Lung (tissue), 11 donors: ENCODE measurements at regions not wholly inside any gene's neighbourhood (a gene's known extent, or its start where the extent isn't known, plus 50 kb on each side); places are given as distances from the start of the nearest gene placed in this dataset.

ENCODE experiments used
- ATAC-seq: fragments of 200-7000 bp; cut with Tn5 transposase; one replicate; pipeline ENCODE4 v1.9.1; 2020; ENCODE audit warnings: moderate number of reproducible peaks; ENCODE audit not compliant: insufficient read depth, low FRiP score
- DNase-seq, 3 donors: peaks; one replicate each; pipeline ENCODE4 v3.0.0-alpha.2; 2013 to 2017
- H3K27ac ChIP-seq, 2 donors: one replicate each; pipeline ENCODE4 v1.5.1; 2013; ENCODE audit warnings: mild to moderate bottlenecking in 2 of 2, moderate library complexity in 2 of 2, control low read depth in 1 of 2, inconsistent platforms in 1 of 2, low read depth in 1 of 2, low read length in 1 of 2
- H3K27me3 ChIP-seq, 3 donors: one replicate each; pipeline ENCODE4 v1.5.1; 2013; ENCODE audit warnings: low read length in 2 of 3; ENCODE audit not compliant: control insufficient read depth in 3 of 3, insufficient read depth in 3 of 3
- H3K36me3 ChIP-seq, 4 donors: one replicate each; pipeline ENCODE4 v1.5.1; 2013; ENCODE audit warnings: low read length in 4 of 4, mild to moderate bottlenecking in 1 of 4, moderate library complexity in 1 of 4; ENCODE audit not compliant: control insufficient read depth in 4 of 4, insufficient read depth in 4 of 4
- H3K4me1 ChIP-seq, 5 donors: one replicate each; pipeline ENCODE4 v1.5.1; 2013; ENCODE audit warnings: low read length in 5 of 5, mild to moderate bottlenecking in 2 of 5, moderate library complexity in 1 of 5; ENCODE audit not compliant: control insufficient read depth in 5 of 5, insufficient read depth in 5 of 5
- H3K4me3 ChIP-seq: one replicate; pipeline ENCODE4 v1.5.1; 2013; ENCODE audit warnings: mild to moderate bottlenecking, control low read depth, moderate library complexity
- H3K9ac ChIP-seq, 2 donors: one replicate each; pipeline ENCODE4 v1.5.1; 2013; ENCODE audit warnings: low read length in 2 of 2, control low read depth in 1 of 2; ENCODE audit not compliant: insufficient read depth in 1 of 2
- H3K9me3 ChIP-seq, 4 donors: one replicate each; pipeline ENCODE4 v1.5.1; 2013; ENCODE audit warnings: low read length in 3 of 4, mild to moderate bottlenecking in 1 of 4, moderate library complexity in 1 of 4; ENCODE audit not compliant: control insufficient read depth in 4 of 4, insufficient read depth in 3 of 4
- CTCF ChIP-seq: IDR thresholded peaks from 2 replicates; pipeline ENCODE4 v1.5.1; 2012; ENCODE audit warnings: mild to moderate bottlenecking; ENCODE audit errors: control extremely low read depth, extremely low read depth
- WGBS, 2 donors: extraction: QIAGEN DNeasy Blood & Tissue Kit; methylation state at CpG; one replicate each; pipeline ENCODE4 v1.1.7; 2013; 5-methylcytosine and 5-hydroxymethylcytosine counted together
- donor health status: control.
- donor health status: control.
- donor health status: Bipolar disorder and iron deficiency.
- donor health status: healthy.
- donor health status: DM: yes; HTN: yes; CAD: no.

GRCh38 chr14:104424406-104425072, 155.0 kb upstream of the C14orf180 start:
- DNase-seq (peak; percentile 88 to 92 (median 90)), ATAC-seq (no peak)
- no peak overlapping the region for H3K27ac ChIP-seq
- no peak overlapping the region for H3K4me3 ChIP-seq
- H3K36me3 ChIP-seq, result no peaks in the 10 kb centered on the region
- WGBS, 2 donors, result 40 to 50% methylated on average over 24 of the region's 24 CpGs
- no peak for TF ChIP-seq CTCF
- H3K9ac ChIP-seq, result no peak overlapping the region
- H3K27me3 ChIP-seq, result no peaks in the 10 kb centered on the region
- H3K4me1 ChIP-seq, result peaks cover 0 to 32% (median 7%) of the 10 kb centered on the region in 5 donors
- no peaks in the 10 kb centered on the region for H3K9me3 ChIP-seq

- Histone ChIP-seq H3K36me3 (no peaks in the 10 kb centered on the region), H3K27ac (no peak overlapping the region), H3K4me1 (peaks cover 0 to 28% (median 3%) of the 10 kb centered on the region in 5 donors), H3K4me3 (no peak overlapping the region), H3K9me3 (no peaks in the 10 kb centered on the region), H3K9ac (no peak overlapping the region), H3K27me3 (no peaks in the 10 kb centered on the region)
- 79 to 84% methylated on average over 16 of the region's 16 CpGs for WGBS, 2 donors
- ATAC-seq (no peak), DNase-seq (no peak)
- TF ChIP-seq CTCF, result no peak
These were observed 154.3 kb upstream of the C14orf180 start for GRCh38 chr14:104425171-104425681.

- 86 to 91% methylated on average over 20 of the region's 20 CpGs for WGBS, 2 donors
- Histone ChIP-seq H3K27ac (no peak overlapping the region), H3K4me3 (no peak overlapping the region), H3K9me3 (no peaks in the 10 kb centered on the region), H3K4me1 (peaks cover 0 to 23% (median 0%) of the 10 kb centered on the region in 5 donors), H3K27me3 (no peaks in the 10 kb centered on the region), H3K9ac (no peak overlapping the region), H3K36me3 (no peaks in the 10 kb centered on the region)
- no peak for ATAC-seq
- no peak for DNase-seq
- TF ChIP-seq CTCF, result no peak
These were observed 153.6 kb upstream of the C14orf180 start for GRCh38 chr14:104425763-104426646.
